ENCODE measurements at regions not wholly inside any gene's neighbourhood (a gene's known extent, or its start where the extent isn't known, plus 50 kb on each side); places are given as distances from the start of the nearest gene placed in this dataset.
"Not testable (repeated sequence)": the region's sequence is repeated elsewhere in the genome, so short reads cannot be mapped to it uniquely, and the experiment has no call there.

- DNase-seq (ENCODE audit: low read depth, low spot score), result peak; percentile 51
- no peaks in the 10 kb centered on the region for H3K36me3 ChIP-seq (ENCODE audit: insufficient read depth, insufficient read length, low read length)
- H3K27me3 ChIP-seq (ENCODE audit: insufficient read depth, insufficient read length), result no peaks in the 10 kb centered on the region
- H3K9ac ChIP-seq (ENCODE audit: insufficient read length, low read depth), result no peak overlapping the region
- no peak for TF ChIP-seq YY1 (IDR thresholded peaks at IDR 0.05; ENCODE audit: insufficient read depth, insufficient read length)
- no peak overlapping the region for H3K4me3 ChIP-seq (ENCODE audit: insufficient read length, low read depth)
- no peaks in the 10 kb centered on the region for H3K9me3 ChIP-seq (ENCODE audit: insufficient read depth, low read length)
- no peaks in the 10 kb centered on the region for H3K4me1 ChIP-seq (ENCODE audit: insufficient read depth, insufficient read length)
These were observed 703.8 kb upstream of the NR2F2 start for GRCh38 chr15:95626501-95627361.

- no peaks in the 10 kb centered on the region for H3K9me3 ChIP-seq (ENCODE audit: insufficient read depth, low read length)
- H3K4me3 ChIP-seq (ENCODE audit: insufficient read length, low read depth), result no peak overlapping the region
- no peak for DNase-seq (ENCODE audit: low read depth, low spot score)
- no peaks in the 10 kb centered on the region for H3K36me3 ChIP-seq (ENCODE audit: insufficient read depth, insufficient read length, low read length)
- H3K27me3 ChIP-seq (ENCODE audit: insufficient read depth, insufficient read length), result no peaks in the 10 kb centered on the region
- no peak overlapping the region for H3K9ac ChIP-seq (ENCODE audit: insufficient read length, low read depth)
- TF ChIP-seq ZNF274 (IDR thresholded peaks at IDR 0.05; ENCODE audit: low read depth, low read length), result no peak
- no peak for TF ChIP-seq SUZ12 (IDR thresholded peaks at IDR 0.05; ENCODE audit: extremely low read depth, insufficient read depth, insufficient read length)
- TF ChIP-seq YY1 (IDR thresholded peaks at IDR 0.05; ENCODE audit: insufficient read depth, insufficient read length), result no peak
- no peaks in the 10 kb centered on the region for H3K4me1 ChIP-seq (ENCODE audit: insufficient read depth, insufficient read length)
These were observed 700.9 kb upstream of the NR2F2 start for GRCh38 chr15:95629503-95630168.

GRCh38 chr15:95630683-95631082 is 699.8 kb upstream of the NR2F2 start:
- H3K36me3 ChIP-seq (ENCODE audit: insufficient read depth, insufficient read length, low read length), result no peaks in the 10 kb centered on the region
- no peaks in the 10 kb centered on the region for H3K4me1 ChIP-seq (ENCODE audit: insufficient read depth, insufficient read length)
- no peak overlapping the region for H3K9ac ChIP-seq (ENCODE audit: insufficient read length, low read depth)
- H3K4me3 ChIP-seq (ENCODE audit: insufficient read length, low read depth), result no peak overlapping the region
- H3K27me3 ChIP-seq (ENCODE audit: insufficient read depth, insufficient read length), result no peaks in the 10 kb centered on the region
- no peak for TF ChIP-seq YY1 (IDR thresholded peaks at IDR 0.05; ENCODE audit: insufficient read depth, insufficient read length)
- no peak for TF ChIP-seq ZNF274 (IDR thresholded peaks at IDR 0.05; ENCODE audit: low read depth, low read length)
- no peak for TF ChIP-seq SUZ12 (IDR thresholded peaks at IDR 0.05; ENCODE audit: extremely low read depth, insufficient read depth, insufficient read length)
- H3K9me3 ChIP-seq (ENCODE audit: insufficient read depth, low read length), result no peaks in the 10 kb centered on the region
- no peak for DNase-seq (ENCODE audit: low read depth, low spot score)

DNA sequence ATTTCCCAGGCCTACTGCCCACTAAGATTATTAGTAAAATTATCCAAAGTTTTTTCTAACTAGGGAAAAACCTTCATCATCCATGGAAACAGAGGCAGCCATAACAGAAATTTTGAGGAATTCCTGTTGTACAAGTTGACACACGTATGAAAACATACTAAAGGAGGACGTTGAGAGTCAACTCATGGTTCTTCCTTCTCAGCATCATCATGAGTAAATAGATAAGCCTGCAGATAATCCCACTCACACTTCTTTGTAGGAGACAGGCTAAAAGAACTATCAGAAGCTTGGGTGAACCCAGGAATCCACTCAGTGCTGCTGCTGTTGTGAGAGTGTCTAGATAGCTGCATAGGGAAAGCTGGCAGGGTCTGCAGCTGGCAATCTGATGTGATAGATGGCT is 694.8 kb upstream of the NR2F2 start:
- TF ChIP-seq YY1 (IDR thresholded peaks at IDR 0.05; ENCODE audit: insufficient read depth, insufficient read length), result no peak
- TF ChIP-seq SUZ12 (IDR thresholded peaks at IDR 0.05; ENCODE audit: extremely low read depth, insufficient read depth, insufficient read length), result no peak
- TF ChIP-seq ZNF274 (IDR thresholded peaks at IDR 0.05; ENCODE audit: low read depth, low read length), result no peak
- DNase-seq (ENCODE audit: low read depth, low spot score), result no peak
- Histone ChIP-seq H3K4me3 (ENCODE audit: insufficient read length, low read depth) (no peak overlapping the region), H3K9me3 (ENCODE audit: insufficient read depth, low read length) (no peaks in the 10 kb centered on the region), H3K36me3 (ENCODE audit: insufficient read depth, insufficient read length, low read length) (no peaks in the 10 kb centered on the region), H3K4me1 (ENCODE audit: insufficient read depth, insufficient read length) (no peaks in the 10 kb centered on the region), H3K27me3 (ENCODE audit: insufficient read depth, insufficient read length) (no peaks in the 10 kb centered on the region), H3K9ac (ENCODE audit: insufficient read length, low read depth) (no peak overlapping the region)

DNA sequence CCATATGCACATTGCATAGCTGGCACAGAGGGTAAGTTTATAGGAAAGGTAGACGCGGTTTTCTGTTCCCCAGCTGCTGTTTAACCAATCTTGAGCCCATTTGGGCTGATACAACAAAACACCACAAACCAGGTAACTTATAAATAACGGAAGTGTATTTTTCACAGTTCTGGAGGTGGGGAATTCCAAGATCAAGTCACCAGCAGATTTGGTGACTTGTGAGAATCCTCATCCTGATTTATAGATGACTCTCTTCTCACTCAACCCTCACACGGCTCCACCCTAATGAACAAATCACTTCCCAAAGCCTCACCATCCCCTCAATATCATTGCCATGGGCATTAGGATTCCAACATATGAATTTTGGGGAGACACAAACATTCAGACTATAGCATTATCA is 694.4 kb upstream of the NR2F2 start:
- H3K9ac ChIP-seq (ENCODE audit: insufficient read length, low read depth), result no peak overlapping the region
- H3K27me3 ChIP-seq (ENCODE audit: insufficient read depth, insufficient read length), result no peaks in the 10 kb centered on the region
- H3K9me3 ChIP-seq (ENCODE audit: insufficient read depth, low read length), result no peaks in the 10 kb centered on the region
- no peak for DNase-seq (ENCODE audit: low read depth, low spot score)
- no peak overlapping the region for H3K4me3 ChIP-seq (ENCODE audit: insufficient read length, low read depth)
- no peaks in the 10 kb centered on the region for H3K36me3 ChIP-seq (ENCODE audit: insufficient read depth, insufficient read length, low read length)
- no peaks in the 10 kb centered on the region for H3K4me1 ChIP-seq (ENCODE audit: insufficient read depth, insufficient read length)
- no peak for TF ChIP-seq SUZ12 (IDR thresholded peaks at IDR 0.05; ENCODE audit: extremely low read depth, insufficient read depth, insufficient read length)
- no peak for TF ChIP-seq YY1 (IDR thresholded peaks at IDR 0.05; ENCODE audit: insufficient read depth, insufficient read length)
- TF ChIP-seq ZNF274 (IDR thresholded peaks at IDR 0.05; ENCODE audit: low read depth, low read length), result no peak

- H3K36me3 ChIP-seq (ENCODE audit: insufficient read depth, insufficient read length, low read length); DNase-seq (ENCODE audit: low read depth, low spot score); H3K27me3 ChIP-seq (ENCODE audit: insufficient read depth, insufficient read length); H3K4me1 ChIP-seq (ENCODE audit: insufficient read depth, insufficient read length); H3K4me3 ChIP-seq (ENCODE audit: insufficient read length, low read depth); H3K9me3 ChIP-seq (ENCODE audit: insufficient read depth, low read length); H3K9ac ChIP-seq (ENCODE audit: insufficient read length, low read depth): not testable (repeated sequence)
These were observed 693.3 kb upstream of the NR2F2 start for GRCh38 chr15:95637234-95637633.

DNA sequence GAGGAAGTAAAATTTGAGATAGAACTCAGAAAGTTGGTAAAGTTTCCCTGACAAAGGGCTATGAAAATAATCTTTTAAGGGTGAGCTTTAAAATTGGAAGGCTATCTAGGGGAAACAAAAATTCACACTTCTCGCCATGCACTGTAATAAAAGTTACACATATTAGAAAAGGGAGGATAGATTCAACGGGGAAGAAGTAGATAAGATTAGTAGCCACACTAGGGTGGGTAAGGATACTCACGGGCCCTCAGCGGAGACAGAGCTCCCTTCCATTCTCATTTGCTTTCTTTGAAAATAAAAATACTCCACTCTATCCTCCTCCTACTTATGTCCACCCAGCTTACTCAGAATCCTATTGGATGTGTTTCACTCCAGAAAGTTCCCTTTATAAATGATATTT is 691.3 kb upstream of the NR2F2 start:
- H3K27me3 ChIP-seq (ENCODE audit: insufficient read depth, insufficient read length), result no peaks in the 10 kb centered on the region
- TF ChIP-seq SUZ12 (IDR thresholded peaks at IDR 0.05; ENCODE audit: extremely low read depth, insufficient read depth, insufficient read length) (no peak), YY1 (IDR thresholded peaks at IDR 0.05; ENCODE audit: insufficient read depth, insufficient read length) (no peak), ZNF274 (IDR thresholded peaks at IDR 0.05; ENCODE audit: low read depth, low read length) (no peak)
- DNase-seq (ENCODE audit: low read depth, low spot score), result no peak
- H3K36me3 ChIP-seq (ENCODE audit: insufficient read depth, insufficient read length, low read length), result no peaks in the 10 kb centered on the region
- H3K9me3 ChIP-seq (ENCODE audit: insufficient read depth, low read length), result no peaks in the 10 kb centered on the region
- no peaks in the 10 kb centered on the region for H3K4me1 ChIP-seq (ENCODE audit: insufficient read depth, insufficient read length)
- H3K4me3 ChIP-seq (ENCODE audit: insufficient read length, low read depth), result no peak overlapping the region
- no peak overlapping the region for H3K9ac ChIP-seq (ENCODE audit: insufficient read length, low read depth)
